HCT116 (cell line): ENCODE measurements at regions not wholly inside any gene's neighbourhood (a gene's known extent, or its start where the extent isn't known, plus 50 kb on each side); places are given as distances from the start of the nearest gene placed in this dataset.

Source experiments
- CEBPB ChIP-seq: IDR thresholded peaks from 2 replicates; pipeline ENCODE4 v1.6.1; 2012; ENCODE audit warnings: low read depth
- REST ChIP-seq: IDR thresholded peaks from 2 replicates; pipeline ENCODE4 v1.6.1; 2012; ENCODE audit warnings: low read depth
- SIN3A ChIP-seq: IDR thresholded peaks from 2 replicates; pipeline ENCODE4 v1.6.1; 2012; ENCODE audit warnings: low read depth

- no peak for TF ChIP-seq REST
- TF ChIP-seq SIN3A, result no peak
- no peak for TF ChIP-seq CEBPB
Observed at GRCh38 chr22:27382947-27383346, 418.6 kb downstream of the MN1 start.
